HG03469 (cell line): ENCODE measurements at regions not wholly inside any gene's neighbourhood (a gene's known extent, or its start where the extent isn't known, plus 50 kb on each side); places are given as distances from the start of the nearest gene placed in this dataset.

ENCODE experiments used
- ATAC-seq: cut with Tn5 transposase; IDR thresholded peaks from one replicate; pipeline ENCODE4 v1.9.1; 2021; ENCODE audit warnings: mild to moderate bottlenecking, moderate library complexity, moderate number of reproducible peaks; ENCODE audit not compliant: unreplicated experiment

GRCh38 chr2:104378853-104379374, 475.0 kb upstream of the POU3F3 start:
- peak; percentile 88 for ATAC-seq

- ATAC-seq, result no peak
Measured at GRCh38 chr2:104384961-104385360, 469.0 kb upstream of the POU3F3 start.

GRCh38 chr2:104385743-104386142, 468.2 kb upstream of the POU3F3 start:
- ATAC-seq, result no peak

- no peak for ATAC-seq
Measured at GRCh38 chr2:104388296-104388695, 465.6 kb upstream of the POU3F3 start.

- no peak for ATAC-seq
Measured at GRCh38 chr2:104402825-104403224, 451.1 kb upstream of the POU3F3 start.

GRCh38 chr2:104404526-104404925, 449.4 kb upstream of the POU3F3 start:
- no peak for ATAC-seq

- ATAC-seq, result no peak
Measured at GRCh38 chr2:104405623-104406022, 448.3 kb upstream of the POU3F3 start.

- no peak for ATAC-seq
Measured at GRCh38 chr2:104406261-104406726, 447.6 kb upstream of the POU3F3 start.

- no peak for ATAC-seq
Measured at GRCh38 chr2:104407641-104408040, 446.3 kb upstream of the POU3F3 start.

- no peak for ATAC-seq
Measured at GRCh38 chr2:104408266-104408665, 445.6 kb upstream of the POU3F3 start.

- ATAC-seq, result no peak
Measured at GRCh38 chr2:104410136-104410535, 443.8 kb upstream of the POU3F3 start.

GRCh38 chr2:104412384-104412783, 441.5 kb upstream of the POU3F3 start:
- ATAC-seq, result no peak

GRCh38 chr2:104413890-104414289, 440.0 kb upstream of the POU3F3 start:
- no peak for ATAC-seq

GRCh38 chr2:104415284-104415683, 438.6 kb upstream of the POU3F3 start:
- no peak for ATAC-seq

GRCh38 chr2:104416339-104417000, 437.4 kb upstream of the POU3F3 start:
- ATAC-seq, result no peak

- ATAC-seq, result no peak
Measured at GRCh38 chr2:104420420-104420819, 433.5 kb upstream of the POU3F3 start.

GRCh38 chr2:104420953-104421352, 433.0 kb upstream of the POU3F3 start:
- no peak for ATAC-seq

- ATAC-seq, result no peak
Measured at GRCh38 chr2:104425850-104426595, 427.9 kb upstream of the POU3F3 start.

GRCh38 chr2:104428155-104428554, 425.8 kb upstream of the POU3F3 start:
- no peak for ATAC-seq

- ATAC-seq, result no peak
Measured at GRCh38 chr2:104429639-104430358, 424.1 kb upstream of the POU3F3 start.

GRCh38 chr2:104430359-104430740, 423.6 kb upstream of the POU3F3 start:
- ATAC-seq, result no peak
